NCI-H146 treated with DMSO at 0.1 percent for 48 hours (cell line): ENCODE measurements at regions not wholly inside any gene's neighbourhood (a gene's known extent, or its start where the extent isn't known, plus 50 kb on each side); places are given as distances from the start of the nearest gene placed in this dataset.
"Not testable (repeated sequence)": the region's sequence is repeated elsewhere in the genome, so short reads cannot be mapped to it uniquely, and the experiment has no call there.

Experiments used
- DNase-seq: peaks from one replicate; lab custom pipeline; 2025; ENCODE audit not compliant: unreplicated experiment; lab: John Stamatoyannopoulos, UW

- DNase-seq = no peak
Measured at GRCh38 chr2:180614776-180615175, 365.6 kb upstream of the UBE2E3 start.

DNA sequence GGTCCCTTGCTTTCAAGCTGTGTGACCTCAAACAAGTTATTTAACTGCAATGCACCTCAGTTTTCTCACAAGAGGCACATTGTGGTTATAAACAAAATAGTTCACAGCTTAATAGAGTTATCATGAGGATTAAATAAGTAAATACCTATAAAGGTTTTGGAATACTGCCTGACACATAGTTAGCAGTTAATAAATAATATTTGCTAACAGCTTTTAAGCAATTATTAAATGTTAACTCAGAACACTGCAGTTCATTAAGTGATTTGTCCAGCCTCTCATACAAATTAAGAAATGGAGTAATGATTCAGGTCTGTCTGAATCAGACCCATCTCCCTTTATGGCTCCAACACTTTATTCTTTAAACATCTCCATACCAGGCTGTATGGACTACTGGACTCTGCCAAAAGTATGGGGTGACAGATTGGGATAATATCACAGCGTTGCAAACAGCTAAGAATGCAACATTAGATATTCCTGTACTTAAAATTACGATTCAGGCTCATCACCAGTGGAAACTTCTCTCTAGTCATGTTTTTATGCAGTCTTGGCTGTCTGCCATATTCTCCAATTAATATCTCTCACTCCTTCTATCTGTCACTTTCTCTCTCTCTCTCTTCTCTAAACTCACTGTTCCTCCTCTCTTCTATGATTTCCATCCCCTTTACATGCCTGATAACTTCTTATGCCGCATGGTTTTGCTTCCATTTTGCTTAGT, 370.6 kb upstream of the UBE2E3 start:
- DNase-seq = no peak

DNA sequence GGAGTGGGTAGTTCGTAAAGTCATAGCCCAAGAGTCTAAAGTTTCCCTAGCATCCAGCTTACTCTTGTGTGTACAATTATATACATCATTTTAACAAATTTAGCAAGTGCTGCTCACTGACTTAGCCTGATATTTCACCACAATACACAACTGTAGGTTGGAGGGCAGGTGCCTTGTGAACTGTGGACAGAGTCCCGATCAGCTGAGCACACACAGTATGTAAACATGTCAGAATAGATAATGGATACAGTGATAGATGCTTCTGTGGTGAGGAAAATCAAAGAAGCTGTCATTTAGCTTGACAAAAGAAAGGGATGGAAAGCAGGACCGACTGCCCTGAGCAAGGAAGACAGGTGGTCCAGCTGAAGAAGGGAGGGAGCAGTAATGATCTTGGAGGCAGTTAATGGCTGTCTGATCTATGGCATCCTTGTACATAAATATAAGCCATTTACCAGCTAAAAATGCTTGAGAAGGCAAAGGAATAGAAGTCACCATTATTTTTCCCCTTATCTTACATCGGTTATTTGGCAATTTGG, 372.8 kb upstream of the UBE2E3 start:
- peak; percentile 87 for DNase-seq

DNA sequence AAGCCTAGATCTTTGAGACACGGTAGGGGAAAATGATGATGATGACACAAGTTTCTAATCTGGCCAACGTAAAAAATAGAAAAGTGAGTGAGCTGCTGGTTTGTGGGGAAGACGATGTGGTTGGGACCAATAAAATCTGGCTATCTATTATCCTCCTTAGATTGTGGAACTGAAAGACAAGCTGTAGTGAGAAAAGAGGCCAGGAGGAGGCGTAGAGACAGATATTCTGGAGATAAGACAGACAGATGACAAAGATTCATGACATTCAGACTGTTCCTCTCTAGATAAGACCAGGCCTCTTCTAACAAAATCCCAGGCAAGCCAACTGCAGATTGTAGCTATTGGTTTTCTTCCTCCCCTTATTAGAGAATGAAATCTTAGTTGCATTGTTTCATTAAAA, 376.3 kb upstream of the UBE2E3 start:
- DNase-seq = peak; percentile 2

- DNase-seq = no peak
Measured at GRCh38 chr2:180601016-180601415, 379.4 kb upstream of the UBE2E3 start.

DNA sequence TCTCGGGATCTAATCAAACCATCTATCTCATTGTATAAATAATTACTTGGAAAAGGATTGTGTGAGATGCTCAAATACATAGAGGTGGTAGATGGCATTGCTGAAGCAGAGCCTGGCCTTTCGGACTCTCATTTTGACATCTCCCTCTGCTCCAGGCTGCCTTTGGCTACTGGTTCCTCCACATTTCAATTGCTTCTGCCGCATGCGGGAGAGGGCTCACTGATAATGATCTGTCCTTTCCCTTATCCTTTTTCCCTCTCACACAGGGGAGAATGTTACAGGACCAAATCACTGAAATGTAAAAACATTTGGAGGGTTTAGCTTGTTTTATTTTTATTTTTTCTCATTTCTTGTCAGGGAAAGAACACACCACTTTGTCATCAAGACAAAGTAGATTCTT, 380.6 kb upstream of the UBE2E3 start:
- no peak for DNase-seq

DNA sequence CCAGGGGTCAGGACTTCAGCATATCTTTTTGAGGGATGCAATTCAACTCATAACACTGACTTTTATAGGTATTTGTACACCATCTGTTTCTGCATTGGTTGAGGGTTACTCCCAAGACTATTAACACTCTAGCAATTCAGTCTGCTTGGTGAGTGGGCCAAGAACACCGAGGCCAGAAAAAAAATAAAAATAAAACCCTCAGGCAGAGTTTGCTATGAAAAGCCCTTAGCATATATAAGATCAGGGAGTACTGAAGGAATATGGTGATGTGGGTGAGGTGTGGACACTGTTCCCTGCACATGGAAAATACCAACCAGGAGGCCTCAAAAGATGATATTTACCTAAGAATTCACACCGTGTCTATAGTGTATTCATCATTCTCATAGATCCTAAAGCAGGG, 383.2 kb upstream of the UBE2E3 start:
- DNase-seq = no peak

- no peak for DNase-seq
Measured at GRCh38 chr2:180596453-180596852, 384.0 kb upstream of the UBE2E3 start.

DNA sequence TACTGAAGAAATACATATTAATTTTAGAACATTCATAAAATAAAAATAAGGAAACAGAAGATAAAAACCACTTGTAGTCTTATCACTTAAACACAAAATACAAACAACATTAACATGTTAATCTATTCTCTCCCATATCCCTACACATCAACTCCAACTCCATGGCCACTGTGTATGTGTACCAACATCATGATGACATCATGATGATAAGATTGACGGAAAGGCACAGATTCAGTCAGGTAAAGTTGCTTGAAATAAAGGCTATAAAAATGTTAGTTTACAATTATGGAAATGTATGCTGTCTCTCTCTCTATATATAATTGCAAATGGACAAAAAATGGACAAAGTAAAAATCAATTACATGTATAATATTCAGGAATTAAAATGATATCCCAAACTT, 388.5 kb upstream of the UBE2E3 start:
- DNase-seq = no peak

- DNase-seq = not testable (repeated sequence)
Measured at GRCh38 chr2:180591093-180591781, 389.2 kb upstream of the UBE2E3 start.

GRCh38 chr2:180583441-180584140, 396.8 kb upstream of the UBE2E3 start:
- no peak for DNase-seq

DNA sequence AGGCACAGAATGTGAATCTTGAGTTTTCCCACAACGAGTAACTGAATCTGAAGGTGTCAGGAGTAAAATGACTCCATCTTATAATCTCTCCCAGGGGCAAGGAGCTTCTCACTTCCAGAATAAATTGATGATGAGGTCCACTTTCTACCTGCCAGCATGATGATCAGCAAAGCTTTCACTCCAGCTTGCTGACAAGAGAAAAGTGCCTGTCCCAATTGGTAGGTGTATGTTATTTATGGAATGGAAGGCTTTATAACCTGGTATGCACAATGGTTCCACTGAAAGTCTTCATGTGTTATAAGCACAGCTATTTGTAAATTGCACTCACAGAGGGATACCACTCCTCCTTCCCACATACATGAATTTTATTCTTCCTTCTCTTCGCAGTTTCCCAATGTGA, 401.0 kb upstream of the UBE2E3 start:
- no peak for DNase-seq

DNA sequence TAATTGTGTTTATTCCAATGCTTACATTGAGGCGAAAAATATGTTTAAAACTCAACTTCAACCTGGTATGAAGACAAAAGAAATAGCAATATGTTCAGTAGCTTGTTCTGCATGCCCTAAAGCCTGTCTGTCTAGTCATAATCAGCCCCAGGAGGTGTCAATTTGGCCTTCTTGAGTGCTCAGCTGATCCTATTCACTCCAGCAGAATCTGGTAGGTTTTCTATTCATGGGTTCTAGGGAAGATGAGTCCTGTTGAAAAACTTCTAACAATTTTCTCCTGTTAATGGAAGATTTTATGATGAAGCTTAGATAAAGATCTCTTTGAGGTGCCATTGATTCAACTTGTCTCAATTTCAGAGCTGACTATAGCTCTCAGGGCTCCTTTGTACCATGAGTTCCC, 402.0 kb upstream of the UBE2E3 start:
- DNase-seq = no peak

- DNase-seq = peak; percentile 1
Measured at GRCh38 chr2:180577567-180577966, 402.8 kb upstream of the UBE2E3 start.

DNA sequence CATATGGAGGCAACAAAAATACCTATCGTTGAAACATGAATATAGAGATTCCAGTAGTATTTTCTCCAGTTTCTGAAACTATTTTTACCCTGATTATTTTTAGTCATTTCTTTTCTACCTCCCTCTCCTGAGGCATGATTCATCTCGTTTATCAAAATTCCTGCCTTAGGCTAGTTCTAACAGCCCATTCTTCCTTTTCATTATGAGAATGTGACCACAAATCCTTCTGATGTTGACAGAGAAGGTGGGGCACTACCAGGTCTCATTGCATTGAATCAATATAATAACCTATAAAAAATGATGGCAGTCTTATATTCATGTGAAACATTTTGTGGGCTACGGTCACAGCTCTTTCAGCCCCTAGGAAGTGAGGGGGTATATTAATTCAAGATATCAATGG, 406.5 kb upstream of the UBE2E3 start:
- DNase-seq = peak; percentile 17

DNA sequence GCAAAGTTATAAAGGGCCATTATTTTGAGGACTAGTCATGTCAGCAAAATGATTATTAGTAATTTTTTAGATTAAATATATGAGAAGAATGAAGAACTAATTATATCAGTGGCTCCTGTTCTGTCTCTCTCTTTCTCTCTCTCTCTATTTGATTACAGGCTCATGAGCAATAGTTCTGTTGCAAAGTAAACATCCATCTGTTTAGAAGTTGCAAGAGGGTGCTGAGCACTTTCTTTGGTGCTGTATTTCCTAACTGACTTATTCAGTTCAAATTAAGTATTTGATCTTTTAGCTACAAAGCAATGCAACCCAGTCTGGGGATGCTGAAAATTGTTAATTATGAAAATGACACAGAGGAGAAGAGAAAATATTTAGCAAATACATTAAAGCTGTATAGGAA, 408.1 kb upstream of the UBE2E3 start:
- no peak for DNase-seq

GRCh38 chr2:180571559-180571958, 408.8 kb upstream of the UBE2E3 start:
- DNase-seq = no peak

GRCh38 chr2:180570864-180571263, 409.5 kb upstream of the UBE2E3 start:
- DNase-seq = no peak

- DNase-seq = no peak
Measured at GRCh38 chr2:180564051-180564450, 416.4 kb upstream of the UBE2E3 start.

DNA sequence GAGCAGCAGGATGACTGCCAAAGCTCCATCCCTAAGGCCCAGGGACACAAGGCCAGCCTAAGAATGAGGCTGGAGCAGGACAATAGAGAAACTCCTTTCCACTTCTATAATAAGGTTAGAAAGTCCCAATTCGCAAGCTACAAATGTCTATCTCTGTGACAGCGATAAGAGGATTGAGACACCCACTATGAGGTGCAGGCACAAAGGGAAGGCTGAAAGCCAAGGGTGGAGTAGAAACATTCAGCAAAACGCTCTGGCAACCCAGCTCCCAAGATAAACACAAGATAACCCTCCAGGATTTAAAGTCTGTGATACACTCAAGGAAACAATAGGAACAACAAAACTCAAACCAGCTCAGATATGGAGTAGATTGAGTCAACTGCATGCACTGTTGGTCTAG, 418.0 kb upstream of the UBE2E3 start:
- no peak for DNase-seq

- no peak for DNase-seq
Measured at GRCh38 chr2:180559771-180560170, 420.6 kb upstream of the UBE2E3 start.

- no peak for DNase-seq
Measured at GRCh38 chr2:180559038-180559437, 421.4 kb upstream of the UBE2E3 start.
